Occipital lobe (tissue), 1 donor: ENCODE measurements at regions not wholly inside any gene's neighbourhood (a gene's known extent, or its start where the extent isn't known, plus 50 kb on each side); places are given as distances from the start of the nearest gene placed in this dataset.

Experiments
- DNase-seq: peaks from one replicate; lab custom pipeline; 2025; lab: John Stamatoyannopoulos, UW

DNA sequence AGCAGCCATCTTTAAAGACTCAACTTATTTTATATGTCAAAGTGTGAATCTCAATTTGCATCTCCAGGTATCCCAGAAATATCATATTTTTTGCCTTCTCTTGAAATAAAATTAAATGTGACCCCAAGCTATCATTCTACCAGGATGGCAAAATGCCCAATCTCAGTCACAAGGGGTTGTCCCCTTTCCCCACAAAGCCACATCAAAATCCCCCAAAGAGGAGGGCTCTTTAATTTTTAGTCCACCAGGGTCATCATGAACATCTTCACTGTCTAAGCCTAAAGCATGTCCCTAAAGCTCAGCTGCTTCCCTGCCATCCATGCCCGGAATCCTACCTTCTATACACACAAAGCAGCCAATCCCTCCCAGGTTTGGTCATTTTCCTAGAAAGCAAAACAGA lies 670.5 kb upstream of the KLF4 start:
- no peak for DNase-seq

DNA sequence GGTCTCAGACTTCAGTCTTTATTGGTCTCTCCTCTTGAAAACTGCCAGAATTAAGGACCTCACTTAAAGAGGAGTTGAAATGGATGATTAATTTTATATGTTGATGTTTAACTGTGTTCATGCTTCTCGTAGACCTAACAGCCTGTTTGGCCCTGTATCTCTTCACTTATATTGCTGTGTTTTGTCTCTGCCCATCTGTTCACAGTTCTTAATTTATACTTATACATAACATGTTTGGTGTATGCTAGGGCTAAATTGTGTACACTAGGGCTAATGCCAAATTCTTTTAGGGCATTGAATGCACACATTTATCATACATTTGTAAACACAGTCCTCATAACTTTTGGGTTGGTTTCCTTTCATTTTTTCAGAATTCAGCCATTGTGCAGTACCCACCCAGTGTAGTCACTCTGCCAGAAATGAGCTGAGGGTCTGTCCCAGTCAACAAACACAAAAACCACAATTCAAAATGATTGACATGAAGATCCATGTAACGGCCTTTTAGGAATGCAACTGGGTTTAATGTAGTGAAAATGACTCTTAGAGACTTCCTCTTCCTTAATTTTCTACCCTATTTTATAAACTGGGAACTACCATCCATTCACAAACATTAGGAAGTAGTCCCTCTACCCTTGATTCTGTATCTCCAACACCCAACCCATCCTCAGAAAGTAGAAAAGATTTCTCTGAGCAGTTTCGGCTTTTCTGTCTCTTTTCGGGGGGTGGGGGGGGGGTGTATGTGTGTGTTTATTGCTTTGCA lies 668.8 kb upstream of the KLF4 start:
- DNase-seq, result no peak

DNA sequence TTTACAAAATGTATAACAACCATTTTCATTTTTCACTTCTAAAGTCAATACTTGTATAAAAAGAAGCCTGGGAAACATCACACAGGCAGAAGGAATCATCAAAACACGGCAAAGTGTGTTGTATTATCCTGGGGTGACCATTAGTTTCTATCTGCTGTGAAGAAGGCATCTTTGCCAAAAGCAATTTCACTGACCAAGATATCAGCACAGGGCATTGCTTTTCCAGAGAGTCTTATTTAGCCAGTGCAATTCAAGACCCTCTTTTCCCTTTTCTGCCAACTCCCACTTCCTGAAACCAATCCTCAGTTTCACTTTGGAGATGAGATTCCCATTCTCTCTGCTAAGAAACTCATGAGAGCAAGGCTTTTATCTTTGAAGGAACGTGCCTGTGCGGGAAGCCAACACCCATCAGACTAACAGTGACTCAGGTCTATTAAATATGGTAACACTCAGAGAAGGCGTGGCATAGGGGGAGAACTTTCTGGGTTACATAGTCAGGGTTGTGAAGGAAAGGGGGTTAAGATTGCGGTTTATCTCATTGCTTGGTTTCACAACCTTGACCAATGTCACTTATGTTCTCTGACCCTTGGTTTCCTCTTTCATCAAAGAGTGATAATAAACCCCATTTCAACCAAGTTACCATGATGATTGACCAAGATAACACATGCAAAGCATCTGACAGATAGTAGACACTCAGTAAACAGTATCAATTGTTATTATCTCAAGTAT lies 666.9 kb upstream of the KLF4 start:
- no peak for DNase-seq

GRCh38 chr9:108153416-108153815 lies 663.8 kb upstream of the KLF4 start:
- DNase-seq, result no peak

- DNase-seq, result peak; percentile 1
These were observed 661.4 kb upstream of the KLF4 start for GRCh38 chr9:108150736-108151586.

- no peak for DNase-seq
These were observed 659.8 kb upstream of the KLF4 start for GRCh38 chr9:108149326-108149725.

DNA sequence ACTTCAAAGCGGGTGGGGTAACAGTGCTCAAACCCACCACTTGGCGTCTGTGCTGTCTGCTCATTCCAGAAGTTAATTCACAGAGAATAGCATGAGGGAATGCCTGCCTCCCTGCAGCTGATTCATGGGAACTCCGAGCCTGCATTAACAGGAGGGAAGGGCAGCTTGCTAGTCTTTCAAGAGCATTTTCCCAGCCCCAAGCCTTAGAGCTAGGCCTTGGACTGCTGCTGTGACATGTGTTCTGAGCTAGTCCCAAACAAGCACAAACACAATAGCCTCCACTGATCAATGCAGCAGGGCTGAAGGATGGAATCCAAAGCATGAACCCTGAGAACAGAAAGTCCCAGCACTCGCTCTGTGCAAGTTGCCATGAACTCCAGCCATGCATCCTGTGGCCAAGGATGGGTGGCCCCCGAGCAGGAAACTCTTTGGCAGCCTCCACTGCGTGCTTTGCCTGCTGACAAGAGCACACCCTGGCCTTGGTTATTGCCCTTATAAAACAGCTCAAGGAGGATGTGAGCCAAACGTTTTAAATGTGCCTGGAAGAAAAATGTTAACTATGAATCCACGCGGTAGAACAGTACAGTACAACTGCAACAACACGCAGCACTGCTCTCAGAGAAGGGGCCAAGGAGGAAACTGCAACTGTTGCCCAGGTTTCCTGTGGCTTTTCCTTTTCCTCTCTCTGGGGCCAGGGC lies 653.1 kb upstream of the KLF4 start:
- peak; percentile 44 for DNase-seq

GRCh38 chr9:108142142-108142503 lies 652.6 kb upstream of the KLF4 start:
- no peak for DNase-seq

DNA sequence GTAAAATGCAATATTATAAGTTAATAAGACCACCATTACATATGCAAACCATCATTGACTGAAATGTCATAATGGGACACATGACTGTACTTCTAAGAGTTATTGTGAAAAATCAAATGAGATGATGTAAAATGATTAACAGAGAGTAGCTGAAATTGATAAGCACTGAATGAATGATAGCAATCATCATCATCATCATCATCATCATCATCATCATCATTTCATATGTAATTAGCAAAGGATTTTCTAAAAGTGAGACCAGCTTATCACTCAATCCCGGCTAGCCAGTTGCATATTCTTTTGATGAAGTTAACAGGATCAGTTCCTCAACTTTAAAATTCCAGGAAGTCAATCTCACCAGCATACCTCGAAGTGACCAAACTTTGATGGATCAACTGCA lies 650.3 kb upstream of the KLF4 start:
- DNase-seq, result no peak

DNA sequence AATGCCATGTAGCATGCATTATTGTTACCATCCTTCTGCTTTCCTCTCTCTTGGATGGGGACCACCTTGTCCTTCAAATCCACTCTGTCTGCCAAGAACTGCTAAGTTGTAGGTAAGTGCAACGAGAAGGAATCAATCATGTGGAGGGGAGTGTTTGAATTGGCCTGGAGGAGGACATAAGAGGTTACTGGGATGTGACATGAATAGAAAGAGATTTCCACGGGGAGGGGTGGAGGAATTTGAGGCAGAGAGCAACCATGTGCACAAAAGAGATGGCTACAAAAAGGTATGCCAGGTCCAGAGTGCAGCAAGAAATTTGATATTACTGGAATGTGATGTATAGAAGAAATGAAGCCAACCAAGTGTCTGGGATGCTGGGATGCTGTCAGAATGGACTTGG lies 648.9 kb upstream of the KLF4 start:
- DNase-seq, result no peak

- DNase-seq, result no peak
These were observed 647.1 kb upstream of the KLF4 start for GRCh38 chr9:108136656-108137055.

- no peak for DNase-seq
These were observed 645.0 kb upstream of the KLF4 start for GRCh38 chr9:108134486-108135128.

- DNase-seq, result no peak
These were observed 644.1 kb upstream of the KLF4 start for GRCh38 chr9:108133680-108134079.

GRCh38 chr9:108133101-108133500 lies 643.5 kb upstream of the KLF4 start:
- DNase-seq, result no peak

DNA sequence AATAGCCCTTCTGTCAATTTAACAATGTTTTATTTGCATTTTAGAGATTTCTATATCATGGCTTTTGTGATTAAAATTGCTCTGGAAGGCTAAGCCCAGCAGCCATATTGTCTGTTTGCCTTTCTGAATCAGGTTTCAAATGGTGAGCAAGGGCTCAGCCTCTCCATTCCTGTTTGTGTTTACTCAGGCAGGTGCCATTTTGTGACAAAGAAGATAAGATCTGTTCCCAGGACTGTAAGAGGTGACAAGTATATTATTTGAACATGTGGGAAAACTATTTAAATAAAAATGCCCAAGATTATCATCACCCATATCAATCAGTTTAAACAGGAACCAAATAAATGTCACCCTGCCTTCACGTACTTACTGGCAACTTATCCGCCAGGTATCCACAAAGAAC lies 641.3 kb upstream of the KLF4 start:
- no peak for DNase-seq

- DNase-seq, result no peak
These were observed 636.1 kb upstream of the KLF4 start for GRCh38 chr9:108125625-108126024.

GRCh38 chr9:108119530-108120113 lies 630.1 kb upstream of the KLF4 start:
- DNase-seq, result no peak

DNA sequence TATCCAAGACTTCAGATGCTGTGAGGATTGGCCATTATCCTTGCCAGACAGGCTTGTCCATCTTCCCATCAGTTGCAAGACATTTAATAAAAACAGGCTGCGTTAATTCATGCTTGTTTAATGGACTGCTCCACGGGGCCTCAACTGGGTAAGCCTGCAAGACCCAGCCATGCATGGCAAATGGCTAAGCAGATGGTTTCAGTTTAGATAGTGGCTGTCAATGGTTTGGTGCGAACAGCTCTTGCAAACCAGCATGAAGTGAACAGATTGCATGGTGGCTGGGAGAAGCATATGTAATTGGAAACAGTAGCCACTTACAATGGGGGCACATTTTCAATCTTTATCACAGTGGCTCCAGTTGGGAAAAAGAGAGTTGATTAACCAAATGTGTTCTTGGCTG lies 628.2 kb upstream of the KLF4 start:
- no peak for DNase-seq

DNA sequence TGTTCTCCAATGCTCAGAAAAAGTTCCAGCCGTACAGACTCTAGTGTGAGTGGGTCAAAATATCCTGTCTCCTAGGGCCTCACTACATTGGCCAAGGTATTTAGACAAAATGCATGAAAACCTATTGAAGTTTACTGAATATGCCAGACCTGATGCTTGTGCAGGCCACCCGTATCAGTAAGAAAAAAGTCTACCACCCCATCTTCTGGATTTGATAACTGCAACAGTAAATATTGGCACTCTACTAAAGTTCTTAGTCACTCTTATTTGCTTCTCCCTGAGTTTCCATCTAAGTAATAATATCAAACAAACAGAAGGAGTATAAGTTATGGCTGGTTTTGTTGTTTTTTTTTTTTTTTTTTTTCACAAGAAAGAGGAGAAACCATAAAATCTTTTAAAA lies 627.7 kb upstream of the KLF4 start:
- no peak for DNase-seq

- DNase-seq, result no peak
These were observed 624.0 kb upstream of the KLF4 start for GRCh38 chr9:108113596-108113995.
